Aorta (tissue), 5 donors: ENCODE measurements at regions not wholly inside any gene's neighbourhood (a gene's known extent, or its start where the extent isn't known, plus 50 kb on each side); places are given as distances from the start of the nearest gene placed in this dataset.
"Not testable (repeated sequence)": the region's sequence is repeated elsewhere in the genome, so short reads cannot be mapped to it uniquely, and the experiment has no call there.

Source experiments
- ATAC-seq: fragments of 200-7000 bp; cut with Tn5 transposase; one replicate; pipeline ENCODE4 v1.9.1; 2022; ENCODE audit warnings: moderate library complexity; ENCODE audit not compliant: low FRiP score
- DNase-seq, 2 donors: peaks; one replicate each; pipeline ENCODE4 v3.0.0-alpha.2; 2020
- H3K27ac ChIP-seq, 2 donors: one replicate each; pipeline ENCODE4 v1.5.1; 2013; ENCODE audit warnings: low read length in 2 of 2, mild to moderate bottlenecking in 2 of 2, moderate library complexity in 2 of 2, control low read depth in 1 of 2, inconsistent platforms in 1 of 2, low read depth in 1 of 2
- H3K27me3 ChIP-seq, 2 donors: one replicate each; pipeline ENCODE4 v1.6.1; 2013; ENCODE audit warnings: control low read depth in 1 of 2, low read length in 1 of 2, mild to moderate bottlenecking in 1 of 2, moderate library complexity in 1 of 2; ENCODE audit not compliant: insufficient read depth in 2 of 2, control insufficient read depth in 1 of 2
- H3K36me3 ChIP-seq, 2 donors: one replicate each; pipeline ENCODE4 v1.6.1; 2013; ENCODE audit warnings: control low read depth in 1 of 2, low read length in 1 of 2, mild to moderate bottlenecking in 1 of 2; ENCODE audit not compliant: insufficient read depth in 2 of 2, control insufficient read depth in 1 of 2
- H3K4me1 ChIP-seq, 2 donors: one replicate each; pipeline ENCODE4 v1.6.1; 2013; ENCODE audit warnings: low read length in 2 of 2, control low read depth in 1 of 2, mild to moderate bottlenecking in 1 of 2, moderate library complexity in 1 of 2; ENCODE audit not compliant: insufficient read depth in 2 of 2, control insufficient read depth in 1 of 2
- H3K4me3 ChIP-seq, 2 donors: one replicate each; pipeline ENCODE4 v1.5.1; 2013; ENCODE audit warnings: low read length in 2 of 2, control low read depth in 1 of 2, mild to moderate bottlenecking in 1 of 2
- H3K9me3 ChIP-seq: one replicate; pipeline ENCODE4 v1.6.1; 2013; ENCODE audit warnings: mild to moderate bottlenecking, low read length; ENCODE audit not compliant: control insufficient read depth
- WGBS, 2 donors: extraction: QIAGEN DNeasy Blood & Tissue Kit; methylation state at CpG; one replicate each; pipeline ENCODE4 v1.1.7; 2013; 5-methylcytosine and 5-hydroxymethylcytosine counted together
- intact Hi-C, 2 donors: fragments of 100-400 bp; cut with DNase I; formaldehyde crosslinking; loops; one replicate each; pipeline versions ENCODE4 v1.14.2 to v1.15.0; 2022
- donor health status: healthy with polysubstance abuse.
- donor health status: Bipolar disorder and iron deficiency.
- donor health status: DM: no; HTN: no; CAD: no.
- donor health status: DM: no; HTN: no; CAD: no.
- donor health status: DM: yes; HTN: yes; CAD: no.

DNA sequence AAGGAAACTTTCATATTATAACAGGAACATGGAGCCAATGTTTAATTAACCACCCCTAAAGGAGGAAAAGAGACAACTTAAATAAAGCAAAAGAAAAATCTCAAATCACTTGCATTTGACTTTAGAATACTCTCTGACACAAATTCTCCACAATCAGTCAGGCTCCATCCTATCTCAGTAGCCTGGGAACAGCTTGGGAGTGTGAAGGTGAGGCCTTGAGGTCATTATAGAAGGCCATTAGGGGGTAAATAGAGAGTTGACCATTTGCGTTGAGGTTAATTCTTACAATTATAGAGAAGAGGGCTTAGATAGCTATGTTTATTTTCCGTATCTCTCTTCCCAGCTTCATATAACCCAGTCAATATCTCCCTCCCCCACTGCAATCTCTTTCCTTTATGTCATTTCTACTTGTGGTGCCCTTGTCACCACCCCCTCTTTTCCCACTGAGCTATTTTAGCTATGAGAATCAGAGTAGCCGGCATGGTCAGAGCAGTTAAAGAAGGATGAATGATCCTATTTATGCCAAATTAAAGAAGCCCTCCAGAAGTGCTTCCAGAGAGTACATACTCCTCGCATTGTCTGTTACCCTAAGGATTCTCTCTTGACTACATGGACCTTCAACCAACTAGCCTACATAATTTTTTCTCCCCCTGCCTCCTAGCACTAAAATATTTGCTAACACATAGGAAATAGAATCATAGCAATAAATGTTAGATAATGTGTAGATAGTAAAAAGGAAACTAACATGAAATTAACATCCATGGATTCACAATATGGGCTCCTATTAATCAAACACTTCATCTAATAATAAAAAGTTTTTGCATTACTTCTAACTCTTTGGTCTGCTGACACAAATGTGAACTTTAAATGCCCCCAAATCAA lies 135.2 kb upstream of the KRR1 start:
- Histone ChIP-seq H3K27me3 (no peaks in the 10 kb centered on the region), H3K4me3 (no peak overlapping the region), H3K9me3 (no peaks in the 10 kb centered on the region), H3K27ac (no peak overlapping the region), H3K36me3 (no peaks in the 10 kb centered on the region), H3K4me1 (peaks cover 0 to 2% of the 10 kb centered on the region in 2 donors)
- WGBS, 2 donors = 55 to 57% methylated on average over 4 of the region's 4 CpGs
- DNase-seq (no peak), ATAC-seq (no peak)
- intact Hi-C loops = no loop called here

DNA sequence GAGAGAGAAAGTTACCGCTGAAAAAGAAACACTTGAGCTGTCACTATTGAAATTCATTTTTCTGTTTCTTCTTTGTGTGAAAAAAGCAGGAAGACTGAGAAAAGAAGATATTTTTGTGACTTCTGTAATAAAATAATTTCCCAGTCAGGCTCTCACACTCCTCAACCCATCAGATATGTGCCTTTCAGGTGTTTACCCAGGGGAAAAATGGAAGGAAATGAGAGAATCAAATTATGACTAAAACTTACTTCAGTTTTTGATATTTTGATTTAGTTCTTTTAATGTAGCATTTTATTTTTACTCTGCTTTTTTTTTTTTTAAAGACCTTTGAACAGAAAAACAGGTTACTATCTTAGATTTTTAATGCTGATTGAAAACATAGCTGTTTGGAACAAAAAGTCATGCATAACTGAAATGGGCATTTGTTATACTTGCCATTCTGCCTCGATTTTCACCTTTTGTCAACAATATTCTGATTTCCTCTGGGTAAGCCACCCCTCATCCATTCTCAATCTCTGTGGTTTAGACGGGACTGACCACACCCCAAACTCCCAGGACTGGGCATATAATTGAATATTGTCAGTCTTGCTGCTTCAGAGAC lies 133.2 kb upstream of the KRR1 start:
- Histone ChIP-seq H3K4me3 (no peak overlapping the region), H3K9me3 (no peaks in the 10 kb centered on the region), H3K27ac (no peak overlapping the region), H3K4me1 (no peaks in the 10 kb centered on the region), H3K27me3 (no peaks in the 10 kb centered on the region), H3K36me3 (no peaks in the 10 kb centered on the region)
- ATAC-seq = no peak
- 86 to 87% methylated on average over 3 of the region's 3 CpGs for WGBS, 2 donors
- intact Hi-C loops = no loop called here
- DNase-seq = no peak

DNA sequence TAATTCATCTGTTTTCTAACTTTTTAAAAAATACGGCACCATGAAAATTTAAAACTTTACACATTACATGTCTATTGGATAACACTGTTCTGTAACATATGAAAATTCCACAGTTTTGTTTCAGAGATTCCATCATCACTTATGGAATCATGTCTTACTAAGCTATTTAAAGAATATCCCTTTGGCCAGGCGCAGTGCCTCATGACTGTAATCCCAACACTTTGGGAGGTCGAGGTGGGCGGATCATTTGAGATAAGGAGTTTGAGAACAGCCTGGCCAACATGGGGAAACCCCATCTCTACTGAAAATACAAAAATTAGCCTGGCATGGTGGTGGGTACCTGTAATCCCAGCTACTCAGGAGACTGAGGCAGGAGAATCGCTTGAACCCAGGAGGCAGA lies 131.7 kb upstream of the KRR1 start:
- H3K4me3 ChIP-seq, DNase-seq, H3K9me3 ChIP-seq, H3K27me3 ChIP-seq, intact Hi-C loops, H3K4me1 ChIP-seq, ATAC-seq, H3K27ac ChIP-seq, H3K36me3 ChIP-seq: not testable (repeated sequence)
- 76 to 83% methylated on average over 5 of the region's 5 CpGs for WGBS, 2 donors

DNA sequence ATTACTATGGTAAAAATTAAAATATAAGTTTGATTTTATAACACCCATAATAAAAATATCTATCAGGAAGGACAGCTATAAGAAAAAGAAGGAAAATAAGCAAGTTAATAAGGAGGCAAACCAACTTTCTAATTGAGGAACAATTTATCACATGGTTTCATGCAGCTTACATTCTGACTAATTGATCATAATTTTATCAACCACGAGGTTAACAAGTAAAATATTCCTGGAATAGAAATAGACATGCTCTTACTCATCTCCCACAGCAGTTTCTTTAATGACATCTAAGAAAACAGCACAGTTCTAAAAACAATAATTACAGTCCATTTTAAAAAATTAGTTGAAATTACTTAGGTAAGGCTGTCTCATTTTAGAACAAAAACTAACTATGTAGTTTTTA lies 130.8 kb upstream of the KRR1 start:
- DNase-seq (no peak), ATAC-seq (no peak)
- Histone ChIP-seq H3K4me3 (no peak overlapping the region), H3K4me1 (no peaks in the 10 kb centered on the region), H3K27ac (no peak overlapping the region), H3K9me3 (no peaks in the 10 kb centered on the region), H3K36me3 (no peaks in the 10 kb centered on the region), H3K27me3 (no peaks in the 10 kb centered on the region)
- WGBS, 2 donors = 17 to 30% methylated on average over 1 of the region's 1 CpG
- intact Hi-C loops = no loop called here

DNA sequence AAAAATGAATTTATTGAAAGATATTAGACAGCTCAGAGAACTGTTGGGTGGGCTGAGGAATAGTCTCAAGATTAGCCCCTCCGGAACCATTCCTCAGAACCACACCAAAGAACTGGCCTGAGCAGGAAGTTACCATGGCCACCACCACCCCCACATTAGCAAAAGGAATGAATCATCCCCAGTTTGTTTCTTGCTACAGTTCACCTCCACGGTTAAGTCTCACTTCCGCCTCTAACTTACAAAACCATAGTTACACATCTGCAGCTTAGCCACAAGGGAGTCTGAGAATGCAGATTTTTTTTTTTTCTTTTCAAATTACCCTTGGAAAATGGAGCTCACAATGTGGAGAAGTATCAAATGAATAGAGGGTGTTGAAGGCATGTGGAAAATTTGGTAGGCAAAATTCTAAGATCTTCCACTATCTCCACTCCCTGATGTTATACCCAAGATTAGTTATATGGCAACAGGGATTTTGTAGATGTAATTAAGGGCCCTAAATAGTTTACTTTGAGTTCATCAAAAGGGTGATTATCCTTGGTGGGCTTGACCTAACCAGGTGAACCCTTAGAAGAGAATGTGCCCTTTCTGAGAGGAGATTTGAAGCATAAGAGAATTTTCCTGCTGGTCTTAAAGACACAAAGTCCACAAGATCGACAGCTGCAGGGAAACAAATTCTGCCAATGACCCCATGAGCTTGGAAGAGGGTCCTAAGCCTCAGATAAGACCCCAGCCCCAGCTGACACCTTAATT lies 129.8 kb upstream of the KRR1 start:
- Histone ChIP-seq H3K9me3 (no peaks in the 10 kb centered on the region), H3K27ac (no peak overlapping the region), H3K4me1 (no peaks in the 10 kb centered on the region), H3K36me3 (no peaks in the 10 kb centered on the region), H3K27me3 (no peaks in the 10 kb centered on the region), H3K4me3 (no peak overlapping the region)
- 68 to 71% methylated on average over 4 of the region's 4 CpGs for WGBS, 2 donors
- DNase-seq (no peak), ATAC-seq (no peak)
- intact Hi-C loops = no loop called here

DNA sequence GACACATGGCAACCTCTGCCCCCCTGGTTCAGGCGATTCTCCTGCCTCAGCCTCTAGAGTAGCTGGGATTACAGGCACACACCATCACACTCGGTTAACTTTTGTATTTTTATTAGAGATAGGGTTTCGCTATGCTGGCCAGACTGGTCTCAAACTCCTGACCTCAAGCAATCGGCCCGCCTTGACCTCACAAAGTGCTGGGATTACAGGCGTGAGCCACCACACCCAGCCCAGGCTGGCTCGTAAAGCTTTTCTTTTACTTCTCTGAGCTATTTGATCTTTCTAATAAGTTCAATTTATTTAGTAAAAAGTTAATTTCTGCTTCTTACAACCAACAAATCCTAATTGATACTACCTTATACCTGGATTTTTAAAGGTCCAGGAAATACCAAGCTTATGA lies 127.4 kb upstream of the KRR1 start:
- Histone ChIP-seq H3K36me3 (no peaks in the 10 kb centered on the region), H3K27me3 (no peaks in the 10 kb centered on the region), H3K27ac (no peak overlapping the region), H3K9me3 (no peaks in the 10 kb centered on the region), H3K4me3 (no peak overlapping the region), H3K4me1 (no peaks in the 10 kb centered on the region)
- ATAC-seq = no peak
- no peak for DNase-seq
- 91% methylated on average over 7 of the region's 7 CpGs for WGBS, 2 donors
- intact Hi-C loops = no loop called here

DNA sequence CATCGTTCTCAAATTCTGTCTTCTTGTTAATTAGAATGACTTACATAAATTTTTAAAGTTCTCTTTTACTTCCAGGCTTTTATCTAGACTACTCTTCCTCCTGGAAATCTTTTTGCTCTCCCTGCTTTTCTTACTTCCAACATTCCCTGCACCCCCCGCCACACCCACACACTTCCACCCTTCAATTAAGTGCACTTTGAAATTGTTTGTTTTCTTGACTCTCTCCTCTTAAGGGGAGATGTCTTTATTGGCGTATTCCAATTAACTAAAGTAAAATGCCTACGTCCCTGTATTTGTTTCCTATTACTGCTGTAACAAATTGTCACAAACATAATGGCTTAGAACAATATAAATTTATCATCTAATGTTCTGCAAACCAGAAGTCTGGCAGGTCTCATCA lies 125.2 kb upstream of the KRR1 start:
- 92 to 94% methylated on average over 4 of the region's 4 CpGs for WGBS, 2 donors
- H3K36me3 ChIP-seq = no peaks in the 10 kb centered on the region
- ATAC-seq = no peak
- H3K27ac ChIP-seq = no peak overlapping the region
- DNase-seq = no peak
- intact Hi-C loops = no loop called here
- no peak overlapping the region for H3K4me3 ChIP-seq
- H3K27me3 ChIP-seq = no peaks in the 10 kb centered on the region
- H3K4me1 ChIP-seq = no peaks in the 10 kb centered on the region
- peaks cover under 1% of the 10 kb centered on the region for H3K9me3 ChIP-seq

- intact Hi-C loops = no loop called here
- DNase-seq (no peak), ATAC-seq (no peak)
- H3K36me3 ChIP-seq = no peaks in the 10 kb centered on the region
- no peaks in the 10 kb centered on the region for H3K27me3 ChIP-seq
- H3K4me1 ChIP-seq = no peaks in the 10 kb centered on the region
- 67 to 76% methylated on average over 6 of the region's 6 CpGs for WGBS, 2 donors
- H3K27ac ChIP-seq = no peak overlapping the region
- peaks cover 1% of the 10 kb centered on the region for H3K9me3 ChIP-seq
- H3K4me3 ChIP-seq = no peak overlapping the region
Measured at GRCh38 chr12:75635606-75636444, 124.4 kb upstream of the KRR1 start.
